Stimulated activated naive B cell treated with anti-CD40 and anti-IgM and Interleukin-4, amounts not matched to agents 10 μg/mL and 1 μg/mL and 100 μg/mL, for 72 hours (primary cell): ENCODE measurements at regions not wholly inside any gene's neighbourhood (a gene's known extent, or its start where the extent isn't known, plus 50 kb on each side); places are given as distances from the start of the nearest gene placed in this dataset.

Source experiments
- ATAC-seq, 2 donors: fragments of 150-1000 bp; cut with Tn5 transposase; replicated peaks; 2 replicates each; pipeline ENCODE4 v1.10.0; 2021; ENCODE audit warnings: moderate library complexity in 1 of 2
- DNase-seq: peaks from one replicate; pipeline ENCODE4 v3.0.0; 2021
- H3K27ac Mint-ChIP-seq: one replicate; pipeline ENCODE4 v1.8.0; 2022; ENCODE audit warnings: mild to moderate bottlenecking, mixed read lengths
- H3K27me3 Mint-ChIP-seq, 2 donors: one replicate each; pipeline ENCODE4 v1.8.0; 2022; ENCODE audit warnings: mixed read lengths in 2 of 2
- H3K36me3 Mint-ChIP-seq, 2 donors: one replicate each; pipeline ENCODE4 v1.8.0; 2022; ENCODE audit warnings: mixed read lengths in 2 of 2, mild to moderate bottlenecking in 1 of 2
- H3K4me1 Mint-ChIP-seq, 2 donors: one replicate each; pipeline ENCODE4 v1.8.0; 2022; ENCODE audit warnings: mixed read lengths in 2 of 2, mild to moderate bottlenecking in 1 of 2
- H3K4me3 Mint-ChIP-seq, 2 donors: one replicate each; pipeline ENCODE4 v1.8.0; 2022; ENCODE audit warnings: mild to moderate bottlenecking in 2 of 2, mixed read lengths in 2 of 2, moderate library complexity in 1 of 2
- H3K9me3 Mint-ChIP-seq, 2 donors: one replicate each; pipeline ENCODE4 v1.8.0; 2022; ENCODE audit warnings: mixed read lengths in 2 of 2, mild to moderate bottlenecking in 1 of 2

DNA sequence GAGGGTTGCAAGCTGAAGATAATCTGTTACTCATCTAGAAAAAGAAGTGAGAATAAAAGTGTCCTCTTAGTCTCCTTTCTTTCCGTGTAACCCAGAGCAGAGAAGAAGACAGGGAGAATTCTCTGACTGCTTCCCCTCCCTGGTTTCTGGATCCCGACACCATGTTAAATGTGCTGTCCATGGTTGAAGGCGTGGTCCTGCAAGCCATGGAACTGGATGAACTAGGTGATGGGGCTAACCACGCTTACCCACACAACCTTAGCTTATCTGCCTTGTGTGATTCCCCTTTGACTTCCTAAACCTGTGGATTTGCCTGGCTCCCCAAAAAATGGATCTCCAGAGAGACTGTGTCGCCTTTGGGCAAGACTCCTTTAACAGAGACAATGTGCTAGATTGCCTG is 907.6 kb downstream of the FSTL5 start:
- H3K27me3 Mint-ChIP-seq = no peaks in the 10 kb centered on the region
- H3K4me1 Mint-ChIP-seq = no peaks in the 10 kb centered on the region
- DNase-seq = no peak
- ATAC-seq = no peak
- H3K27ac Mint-ChIP-seq = no peak overlapping the region
- peaks cover 16 to 21% of the 10 kb centered on the region in 2 donors for H3K9me3 Mint-ChIP-seq
- H3K36me3 Mint-ChIP-seq = no peaks in the 10 kb centered on the region
- H3K4me3 Mint-ChIP-seq = no peak overlapping the region

GRCh38 chr4:161254375-161254774 is 909.4 kb downstream of the FSTL5 start:
- no peaks in the 10 kb centered on the region for H3K4me1 Mint-ChIP-seq
- DNase-seq (no peak), ATAC-seq (no peak)
- no peaks in the 10 kb centered on the region for H3K27me3 Mint-ChIP-seq
- no peak overlapping the region for H3K4me3 Mint-ChIP-seq
- no peak overlapping the region for H3K27ac Mint-ChIP-seq
- peaks cover 16 to 21% of the 10 kb centered on the region in 2 donors for H3K9me3 Mint-ChIP-seq
- no peaks in the 10 kb centered on the region for H3K36me3 Mint-ChIP-seq

GRCh38 chr4:161252520-161253141 is 911.2 kb downstream of the FSTL5 start:
- Mint-ChIP-seq H3K4me3 (no peak overlapping the region), H3K4me1 (no peaks in the 10 kb centered on the region)
- peak; percentile 42 to 46 for ATAC-seq

DNA sequence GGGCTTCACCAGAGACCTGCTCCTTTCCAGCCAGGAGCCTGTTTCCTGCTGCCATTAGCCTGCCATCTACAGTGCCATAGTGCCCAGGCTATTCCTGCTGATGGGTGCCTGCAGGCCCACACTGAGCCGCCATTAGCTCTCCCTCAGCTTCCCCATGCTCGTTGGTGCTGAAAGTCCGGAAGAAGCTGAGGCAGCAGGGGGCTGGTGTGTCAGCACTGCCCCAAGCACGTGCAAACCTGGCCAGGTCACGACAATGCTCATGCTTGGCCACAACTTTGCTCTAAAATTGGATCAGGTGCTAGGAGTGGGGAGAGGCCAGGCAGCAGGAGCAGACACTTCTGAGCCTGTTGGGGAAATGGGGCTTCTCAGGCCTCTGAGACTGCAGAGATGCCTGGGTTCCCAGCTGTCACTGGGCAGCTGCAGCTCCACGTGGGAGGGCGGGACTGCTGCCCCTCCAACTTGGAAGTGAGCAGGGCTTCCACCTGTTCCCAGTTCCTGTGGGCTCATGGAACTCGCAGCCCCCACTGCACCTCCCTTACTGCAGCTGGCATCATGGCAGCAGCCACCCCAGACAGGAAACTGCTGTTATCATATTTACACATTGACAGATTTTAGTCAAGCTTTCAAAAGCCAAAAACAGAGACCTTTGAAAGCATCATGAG is 913.9 kb downstream of the FSTL5 start:
- no peaks in the 10 kb centered on the region for H3K4me1 Mint-ChIP-seq
- H3K9me3 Mint-ChIP-seq = peaks cover 3 to 6% of the 10 kb centered on the region in 2 donors
- H3K27ac Mint-ChIP-seq = no peak overlapping the region
- no peak for ATAC-seq
- DNase-seq = no peak
- H3K4me3 Mint-ChIP-seq = no peak overlapping the region
- no peaks in the 10 kb centered on the region for H3K27me3 Mint-ChIP-seq
- H3K36me3 Mint-ChIP-seq = no peaks in the 10 kb centered on the region

More at GRCh38 chr4:161252520-161253141, 911.2 kb downstream of the FSTL5 start:
- no peak for DNase-seq
- H3K9me3 Mint-ChIP-seq = peaks cover 16 to 20% of the 10 kb centered on the region in 2 donors
- H3K36me3 Mint-ChIP-seq = no peaks in the 10 kb centered on the region
- no peaks in the 10 kb centered on the region for H3K27me3 Mint-ChIP-seq
- no peak overlapping the region for H3K27ac Mint-ChIP-seq

GRCh38 chr4:161248880-161249279 is 914.9 kb downstream of the FSTL5 start:
- ATAC-seq = no peak
- no peaks in the 10 kb centered on the region for H3K36me3 Mint-ChIP-seq

GRCh38 chr4:161247831-161248230 is 916.0 kb downstream of the FSTL5 start:
- no peaks in the 10 kb centered on the region for H3K36me3 Mint-ChIP-seq
- H3K4me1 Mint-ChIP-seq = no peaks in the 10 kb centered on the region
- peaks cover 5 to 7% of the 10 kb centered on the region in 2 donors for H3K9me3 Mint-ChIP-seq
- no peak for DNase-seq
- no peak overlapping the region for H3K27ac Mint-ChIP-seq
- ATAC-seq = no peak
- H3K4me3 Mint-ChIP-seq = no peak overlapping the region
- H3K27me3 Mint-ChIP-seq = no peaks in the 10 kb centered on the region

More at GRCh38 chr4:161248880-161249279, 914.9 kb downstream of the FSTL5 start:
- Mint-ChIP-seq H3K27me3 (no peaks in the 10 kb centered on the region), H3K27ac (no peak overlapping the region), H3K4me3 (no peak overlapping the region), H3K9me3 (peaks cover 8 to 9% of the 10 kb centered on the region in 2 donors), H3K4me1 (no peaks in the 10 kb centered on the region)
- DNase-seq = no peak

DNA sequence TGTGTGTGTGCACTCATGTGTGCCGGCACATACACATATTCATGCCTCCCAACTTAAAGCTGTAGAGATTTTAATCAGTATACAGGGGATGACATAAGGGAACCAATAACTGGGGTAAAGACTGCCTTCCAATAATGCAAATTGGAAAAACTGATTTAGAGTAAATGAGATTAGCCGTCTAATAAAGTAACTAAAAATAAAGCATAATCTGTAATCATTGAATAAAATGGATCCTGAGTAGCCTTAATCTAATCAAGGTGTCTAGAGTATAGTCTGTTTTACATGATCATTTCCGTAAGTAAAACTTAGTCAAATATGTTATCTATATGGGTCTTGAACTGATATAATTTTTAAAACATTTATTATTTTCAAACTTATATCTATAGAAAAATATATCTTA is 925.8 kb downstream of the FSTL5 start:
- Mint-ChIP-seq H3K27ac (no peak overlapping the region), H3K36me3 (no peaks in the 10 kb centered on the region), H3K4me3 (no peak overlapping the region), H3K9me3 (peaks cover 0 to 3% of the 10 kb centered on the region in 2 donors), H3K4me1 (no peaks in the 10 kb centered on the region), H3K27me3 (no peaks in the 10 kb centered on the region)
- ATAC-seq (no peak), DNase-seq (no peak)

- H3K27me3 Mint-ChIP-seq = no peaks in the 10 kb centered on the region
- no peaks in the 10 kb centered on the region for H3K4me1 Mint-ChIP-seq
- ATAC-seq (no peak), DNase-seq (no peak)
- H3K36me3 Mint-ChIP-seq = no peaks in the 10 kb centered on the region
- peaks cover 0 to 3% of the 10 kb centered on the region in 2 donors for H3K9me3 Mint-ChIP-seq
- no peak overlapping the region for H3K4me3 Mint-ChIP-seq
- no peak overlapping the region for H3K27ac Mint-ChIP-seq
These were observed 926.3 kb downstream of the FSTL5 start for GRCh38 chr4:161237495-161237894.

GRCh38 chr4:161225327-161225726 is 938.5 kb downstream of the FSTL5 start:
- Mint-ChIP-seq H3K27me3 (no peaks in the 10 kb centered on the region), H3K4me1 (no peaks in the 10 kb centered on the region)

DNA sequence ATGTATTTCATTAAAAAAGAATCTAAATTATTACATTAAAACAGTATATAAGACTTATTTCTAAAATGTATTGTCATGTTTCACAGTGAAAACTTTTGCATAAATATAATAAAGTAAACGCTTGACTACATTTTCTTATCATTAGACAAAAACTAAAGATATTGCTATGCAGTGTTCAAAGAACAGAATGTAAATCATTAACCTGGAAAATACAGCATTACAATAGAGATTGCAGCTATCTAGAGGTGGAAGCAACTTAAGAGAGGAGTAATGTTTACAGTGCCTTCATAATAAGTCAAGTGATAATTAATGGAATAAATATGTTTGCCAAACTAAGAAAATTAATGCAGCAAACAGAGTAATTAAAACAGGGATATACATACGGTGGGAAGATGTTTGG is 940.9 kb downstream of the FSTL5 start:
- Mint-ChIP-seq H3K9me3 (peaks cover 9 to 10% of the 10 kb centered on the region in 2 donors), H3K27me3 (no peaks in the 10 kb centered on the region), H3K27ac (no peak overlapping the region), H3K4me1 (no peaks in the 10 kb centered on the region), H3K4me3 (no peak overlapping the region), H3K36me3 (peaks cover 0 to 2% of the 10 kb centered on the region in 2 donors)
- ATAC-seq = no peak
- DNase-seq = no peak

More at GRCh38 chr4:161225327-161225726, 938.5 kb downstream of the FSTL5 start:
- Mint-ChIP-seq H3K9me3 (peaks cover 14 to 16% of the 10 kb centered on the region in 2 donors), H3K4me3 (no peak overlapping the region), H3K36me3 (peaks cover 0 to 4% of the 10 kb centered on the region in 2 donors), H3K27ac (no peak overlapping the region)
- ATAC-seq = no peak
- DNase-seq = no peak

- H3K4me3 Mint-ChIP-seq = no peak overlapping the region
- ATAC-seq (no peak), DNase-seq (no peak)
- H3K4me1 Mint-ChIP-seq = no peaks in the 10 kb centered on the region
- no peak overlapping the region for H3K27ac Mint-ChIP-seq
- no peaks in the 10 kb centered on the region for H3K36me3 Mint-ChIP-seq
- H3K27me3 Mint-ChIP-seq = no peaks in the 10 kb centered on the region
- H3K9me3 Mint-ChIP-seq = peaks cover 4 to 15% of the 10 kb centered on the region in 2 donors
These were observed 955.2 kb downstream of the FSTL5 start for GRCh38 chr4:161208564-161208963.

DNA sequence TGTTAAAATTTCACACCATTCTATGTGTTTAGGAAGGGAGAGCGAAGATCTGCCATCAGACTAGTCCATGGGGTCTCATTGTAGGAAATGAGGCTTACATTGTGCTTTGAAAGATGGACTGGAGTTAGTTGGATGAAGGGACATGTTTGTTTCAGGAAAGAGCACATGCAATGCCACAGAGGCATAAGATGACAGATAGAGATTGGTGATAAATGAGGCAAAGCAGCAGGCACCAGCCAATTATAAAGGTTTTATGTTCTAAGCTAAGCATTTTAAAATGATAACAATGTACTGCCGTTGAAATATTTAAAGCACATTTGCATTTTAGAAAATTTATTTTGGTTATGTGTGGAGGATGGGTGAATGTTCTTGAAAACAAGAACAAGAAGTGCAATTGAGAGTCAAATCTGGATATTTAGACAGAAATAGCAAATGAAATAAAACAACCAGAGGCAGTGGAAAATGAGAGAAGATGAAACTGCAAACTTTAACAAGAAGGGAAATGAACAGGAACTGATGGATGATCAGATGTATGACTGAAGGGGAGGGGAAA is 957.2 kb downstream of the FSTL5 start:
- no peak overlapping the region for H3K4me3 Mint-ChIP-seq
- ATAC-seq (no peak), DNase-seq (no peak)
- no peak overlapping the region for H3K27ac Mint-ChIP-seq
- H3K9me3 Mint-ChIP-seq = peaks cover 0 to 10% of the 10 kb centered on the region in 2 donors
- no peaks in the 10 kb centered on the region for H3K36me3 Mint-ChIP-seq
- no peaks in the 10 kb centered on the region for H3K27me3 Mint-ChIP-seq
- H3K4me1 Mint-ChIP-seq = no peaks in the 10 kb centered on the region

DNA sequence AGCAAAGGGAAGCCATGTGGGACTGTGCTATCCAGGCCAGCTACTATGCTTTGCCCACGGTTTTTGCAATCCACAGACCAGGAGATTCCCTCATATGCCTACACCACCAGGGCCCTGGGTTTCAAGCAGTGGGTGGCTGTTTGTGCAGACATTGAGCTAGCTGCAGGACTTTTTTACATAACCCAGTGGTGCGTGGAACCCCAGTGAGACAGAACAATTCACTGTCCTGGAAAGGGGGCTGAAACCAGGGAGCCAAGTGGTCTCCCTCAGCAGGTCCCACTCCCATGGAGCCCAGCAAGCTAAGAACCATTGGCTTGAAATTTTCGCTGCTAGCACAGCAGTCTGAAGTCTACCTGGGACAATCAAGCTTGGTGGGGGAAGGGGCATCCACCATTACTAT is 959.9 kb downstream of the FSTL5 start:
- peaks cover 0 to 4% of the 10 kb centered on the region in 2 donors for H3K9me3 Mint-ChIP-seq
- no peaks in the 10 kb centered on the region for H3K4me1 Mint-ChIP-seq
- no peaks in the 10 kb centered on the region for H3K27me3 Mint-ChIP-seq

GRCh38 chr4:161197912-161198311 is 965.9 kb downstream of the FSTL5 start:
- no peak for ATAC-seq
- Mint-ChIP-seq H3K36me3 (no peaks in the 10 kb centered on the region), H3K27me3 (no peaks in the 10 kb centered on the region), H3K9me3 (peaks cover 0 to 3% of the 10 kb centered on the region in 2 donors), H3K4me3 (no peak overlapping the region), H3K4me1 (no peaks in the 10 kb centered on the region), H3K27ac (no peak overlapping the region)
- no peak for DNase-seq

More for the DNA sequence above, 959.9 kb downstream of the FSTL5 start:
- Mint-ChIP-seq H3K27ac (no peak overlapping the region), H3K4me3 (no peak overlapping the region), H3K36me3 (no peaks in the 10 kb centered on the region)
- no peak for ATAC-seq
- no peak for DNase-seq

GRCh38 chr4:161197474-161197873 is 966.3 kb downstream of the FSTL5 start:
- Mint-ChIP-seq H3K4me3 (no peak overlapping the region), H3K36me3 (no peaks in the 10 kb centered on the region), H3K27me3 (no peaks in the 10 kb centered on the region), H3K27ac (no peak overlapping the region), H3K9me3 (peaks cover 0 to 3% of the 10 kb centered on the region in 2 donors), H3K4me1 (no peaks in the 10 kb centered on the region)
- DNase-seq (no peak), ATAC-seq (no peak)
